GM12878 (cell line): ENCODE measurements at regions not wholly inside any gene's neighbourhood (a gene's known extent, or its start where the extent isn't known, plus 50 kb on each side); places are given as distances from the start of the nearest gene placed in this dataset.

Source experiments
- ATAC-seq: fragments of 200-7000 bp; cut with Tn5 transposase; 3 replicates; pipeline ENCODE4 v1.9.1; 2020; ENCODE audit warnings: mild to moderate bottlenecking, moderate library complexity
- BruUV-seq: library from RNA; stranded (reverse); fragments of 400-500 nt; replicated peaks from 2 replicates; lab custom pipeline; 2021; lab: Mats Ljungman, UMichigan
- CTCF ChIA-PET: fragments of 300-600 bp; sonication (Branson Sonifier 250); formaldehyde crosslinking; extraction: SDS; loops from one replicate; lab custom pipeline; 2021; ENCODE audit warnings: inconsistent platforms; lab: Yijun Ruan, JAX
- POLR2A ChIA-PET: fragments of 350-600 bp; formaldehyde crosslinking; extraction: SDS; loops from one replicate; lab custom pipeline; 2021; ENCODE audit warnings: inconsistent platforms; lab: Charles Lee
- RAD21 ChIA-PET: fragments of 300-600 bp; sonication (Branson Sonifier 250); formaldehyde crosslinking; loops from one replicate; lab custom pipeline; 2023; ENCODE audit warnings: antibody characterized with exemption; ENCODE audit not compliant: unreplicated experiment; lab: Charles Lee
- SMC1A ChIA-PET: fragments of 300-600 bp; sonication (Branson Sonifier 250); formaldehyde crosslinking; loops from one replicate; lab custom pipeline; 2023; ENCODE audit not compliant: unreplicated experiment, uncharacterized antibody; lab: Charles Lee
- DNase-seq: peaks from one replicate; pipeline ENCODE4 v3.0.0-alpha.2; 2011; ENCODE audit warnings: low read depth, low spot score
- FAIRE-seq: peaks from 3 replicates; lab custom pipeline; 2011; peaks lifted over from hg19 to GRCh38; lab: Jason Lieb, UNC
- H2AFZ ChIP-seq: 2 replicates; pipeline ENCODE4 v1.6.0; 2011; ENCODE audit warnings: low read depth, low read length, control low read depth; ENCODE audit not compliant: control insufficient read depth
- H3K27ac ChIP-seq: 2 replicates; pipeline ENCODE4 v1.5.1; 2011; ENCODE audit warnings: control low read depth; ENCODE audit not compliant: control insufficient read depth, insufficient read depth
- H3K27me3 ChIP-seq, 2 experiments: replicated peaks in 1 of 2; 2 replicates each; pipeline versions ENCODE4 v1.6.0 to v1.6.1; 2011; ENCODE audit warnings: low read length in 1 of 2; ENCODE audit not compliant: control insufficient read depth in 2 of 2, insufficient read depth in 2 of 2
- H3K36me3 ChIP-seq, 2 experiments: 2 replicates each; pipeline ENCODE4 v1.5.1; 2011; ENCODE audit warnings: low read length in 1 of 2; ENCODE audit not compliant: control insufficient read depth in 2 of 2, insufficient read depth in 2 of 2
- H3K4me1 ChIP-seq: 2 replicates; pipeline ENCODE4 v1.6.1; 2011; ENCODE audit warnings: mild to moderate bottlenecking, low read length, moderate library complexity, mixed read lengths; ENCODE audit not compliant: control insufficient read depth, insufficient read depth
- H3K4me2 ChIP-seq: 2 replicates; pipeline ENCODE4 v1.6.0; 2011; ENCODE audit warnings: control low read depth; ENCODE audit not compliant: control insufficient read depth, insufficient read depth
- H3K4me3 ChIP-seq: fragments of 200-600 bp; sonication (generic); 2 replicates; pipeline ENCODE4 v1.5.1; 2016
- H3K79me2 ChIP-seq: 2 replicates; pipeline ENCODE4 v1.6.0; 2011; ENCODE audit warnings: low read length; ENCODE audit not compliant: control insufficient read depth, insufficient read depth
- H3K9ac ChIP-seq: 2 replicates; pipeline ENCODE4 v1.8.0; 2011; ENCODE audit warnings: low read length, control low read depth, mixed read lengths; ENCODE audit not compliant: control insufficient read depth, insufficient read depth
- H3K9me3 ChIP-seq: replicated peaks from 3 replicates; pipeline ENCODE4 v1.5.1; 2011; ENCODE audit warnings: mild to moderate bottlenecking, low read length; ENCODE audit not compliant: control insufficient read depth, insufficient read depth
- H4K20me1 ChIP-seq: 2 replicates; pipeline ENCODE4 v1.6.0; 2011; ENCODE audit not compliant: control insufficient read depth, insufficient read depth
- ASH2L ChIP-seq: fragments of 300-600, 200-600 bp; sonication (generic); IDR thresholded peaks from 2 replicates; pipeline ENCODE4 v1.6.1; 2017; ENCODE audit warnings: low read depth, mild to moderate bottlenecking, borderline replicate concordance
- BACH1 ChIP-seq: fragments of 450-650 bp; IDR thresholded peaks from 2 replicates; pipeline ENCODE4 v1.6.1; 2017; ENCODE audit warnings: mild to moderate bottlenecking, borderline replicate concordance
- BRCA1 ChIP-seq: IDR thresholded peaks from 2 replicates; pipeline ENCODE4 v1.6.1; 2011; ENCODE audit warnings: low read depth, low read length, improper control_type of control experiment
- CBX5 ChIP-seq: sonication (generic); IDR thresholded peaks from 2 replicates; pipeline ENCODE4 v1.6.1; 2016; ENCODE audit warnings: low read depth, moderate library complexity, mild to moderate bottlenecking, inconsistent platforms
- EP300 ChIP-seq, 2 experiments: fragments of 150-350 bp in 1 of 2; IDR thresholded peaks; 2 replicates each; pipeline ENCODE4 v1.6.1; 2011 to 2012; ENCODE audit warnings: low read depth in 2 of 2, low read length in 2 of 2, borderline replicate concordance in 1 of 2, improper control_type of control experiment in 1 of 2, inconsistent platforms in 1 of 2; ENCODE audit not compliant: control insufficient read depth in 1 of 2
- GATAD2B ChIP-seq: fragments of 450-650 bp; conservative IDR thresholded peaks from 2 replicates; pipeline ENCODE4 v1.6.1; 2017; ENCODE audit warnings: low read depth, mild to moderate bottlenecking, moderate library complexity
- IKZF2 ChIP-seq, 2 experiments: fragments of 450-650 bp; IDR thresholded peaks; 2 replicates each; pipeline ENCODE4 v1.6.1; 2017; ENCODE audit warnings: mild to moderate bottlenecking in 2 of 2, moderate library complexity in 2 of 2
- MTA2 ChIP-seq: fragments of 450-650 bp; IDR thresholded peaks from 2 replicates; pipeline ENCODE4 v1.6.1; 2016; ENCODE audit warnings: low read depth, mild to moderate bottlenecking, moderate library complexity
- NFXL1 ChIP-seq: fragments of 450-650 bp; IDR thresholded peaks from 2 replicates; pipeline ENCODE4 v1.6.1; 2017; ENCODE audit warnings: antibody characterized with exemption, mild to moderate bottlenecking, borderline replicate concordance
- PAX5 ChIP-seq: IDR thresholded peaks from 2 replicates; pipeline ENCODE4 v1.6.1; 2011; ENCODE audit warnings: low read depth, low read length, borderline replicate concordance
- SMAD1 ChIP-seq: fragments of 450-650 bp; IDR thresholded peaks from 2 replicates; pipeline ENCODE4 v1.6.1; 2018; ENCODE audit warnings: mild to moderate bottlenecking, low read depth; ENCODE audit not compliant: partially characterized antibody
- TCF12 ChIP-seq: IDR thresholded peaks from 2 replicates; pipeline ENCODE4 v1.6.1; 2011; ENCODE audit warnings: low read depth, mild to moderate bottlenecking, low read length
- ZNF384 ChIP-seq: IDR thresholded peaks from 2 replicates; pipeline ENCODE4 v1.6.1; 2012; ENCODE audit warnings: low read depth, mild to moderate bottlenecking, low read length, improper control_type of control experiment, borderline replicate concordance
- WGBS: methylation state at CpG from one replicate; pipeline ENCODE4 v1.1.6; 2016; ENCODE audit warnings: low lambda C conversion rate; ENCODE audit not compliant: insufficient replicate concordance, insufficient coverage; ENCODE audit errors: missing lambda C conversion rate; 5-methylcytosine and 5-hydroxymethylcytosine counted together
- in situ Hi-C: fragments of 300-500 bp; cut with MboI; formaldehyde crosslinking; loops from 9 replicates; pipeline ENCODE4 v1.14.3; 2018; ENCODE audit warnings: mixed read lengths
- intact Hi-C: fragments of 100-400 bp; cut with micrococcal nuclease; formaldehyde crosslinking; loops from one replicate; pipeline ENCODE4 v1.14.2; 2022; ENCODE audit not compliant: unreplicated experiment

- TF ChIP-seq ASH2L (no peak), ZNF384 (no peak), PAX5 (no peak), IKZF2 (IDR thresholded peaks at IDR 0.05) (no peak), EP300 (IDR thresholded peaks at IDR 0.05; ENCODE audit: borderline replicate concordance in 1 of 2, control insufficient read depth in 1 of 2, low read depth in 2 of 2, low read length in 2 of 2) (no peak), BRCA1 (no peak), TCF12 (no peak), CBX5 (no peak), SMAD1 (no peak)
Observed at GRCh38 chr9:86665416-86665815, 281.9 kb downstream of the GAS1 start (continued).

GRCh38 chr9:86664603-86665002 is 282.7 kb downstream of the GAS1 start:
- no peak overlapping the region for H2AFZ ChIP-seq
- H3K4me3 ChIP-seq = no peak overlapping the region
- TF ChIP-seq GATAD2B (no peak), NFXL1 (no peak), MTA2 (no peak), BACH1 (no peak)
- no peaks in the 10 kb centered on the region for H3K9me3 ChIP-seq
- ChIA-PET SMC1A (no interaction called here), CTCF (no interaction called here), POLR2A (no interaction called here), RAD21 (no interaction called here)
- no peak overlapping the region for H3K27ac ChIP-seq
- H3K4me2 ChIP-seq = no peak overlapping the region
- 15% methylated on average over 7 of the region's 7 CpGs for WGBS
- H3K36me3 ChIP-seq = no peaks in the 10 kb centered on the region
- no peak for ATAC-seq
- no peaks in the 10 kb centered on the region for H3K79me2 ChIP-seq
- no peak overlapping the region for H3K9ac ChIP-seq
- no peak for DNase-seq
- H3K27me3 ChIP-seq = no peaks in the 10 kb centered on the region
- H3K4me1 ChIP-seq = no peaks in the 10 kb centered on the region
- in situ Hi-C loops (no loop called here), intact Hi-C loops (no loop called here)
- FAIRE-seq = no peak
- H4K20me1 ChIP-seq = no peaks in the 10 kb centered on the region
- no TSS peak for BruUV-seq
